Lower leg skin (tissue), 3 donors: ENCODE measurements at regions not wholly inside any gene's neighbourhood (a gene's known extent, or its start where the extent isn't known, plus 50 kb on each side); places are given as distances from the start of the nearest gene placed in this dataset.

ENCODE experiments used
- CTCF ChIP-seq, 3 donors: fragments of 450-650 bp; IDR thresholded peaks; one replicate each; pipeline ENCODE4 v1.5.1; 2016; ENCODE audit warnings: antibody characterized with exemption in 3 of 3, mild to moderate bottlenecking in 3 of 3, moderate library complexity in 2 of 3
- POLR2A ChIP-seq, 2 donors: fragments of 450-650 bp; IDR thresholded peaks; one replicate each; pipeline ENCODE4 v1.6.1; 2016 to 2017; ENCODE audit warnings: antibody characterized with exemption in 2 of 2, mild to moderate bottlenecking in 1 of 2, moderate library complexity in 1 of 2

- TF ChIP-seq CTCF (IDR thresholded peaks at IDR 0.05) (no peak), POLR2A (IDR thresholded peaks at IDR 0.05) (no peak)
These were observed 232.9 kb downstream of the ARAP2 start for GRCh38 chr4:36011381-36011780.
